GM04504 (cell line): ENCODE measurements at regions not wholly inside any gene's neighbourhood (a gene's known extent, or its start where the extent isn't known, plus 50 kb on each side); places are given as distances from the start of the nearest gene placed in this dataset.

Experiments used
- DNase-seq: peaks from one replicate; pipeline ENCODE4 v3.0.0-alpha.2; 2012; ENCODE audit warnings: low read depth

GRCh38 chr5:124583469-124584350, 162.7 kb downstream of the ZNF608 start:
- peak; percentile 35 for DNase-seq

- no peak for DNase-seq
Observed at GRCh38 chr5:124582561-124582840, 163.9 kb downstream of the ZNF608 start.

- DNase-seq: peak; percentile 4
Observed at GRCh38 chr5:124581738-124582560, 164.5 kb downstream of the ZNF608 start.

GRCh38 chr5:124580925-124581737, 165.3 kb downstream of the ZNF608 start:
- no peak for DNase-seq

- DNase-seq: no peak
Observed at GRCh38 chr5:124580512-124580911, 165.9 kb downstream of the ZNF608 start.

GRCh38 chr5:124576848-124577409, 169.5 kb downstream of the ZNF608 start:
- DNase-seq: no peak

GRCh38 chr5:124575725-124576124, 170.7 kb downstream of the ZNF608 start:
- no peak for DNase-seq

GRCh38 chr5:124574521-124575436, 171.7 kb downstream of the ZNF608 start:
- no peak for DNase-seq

GRCh38 chr5:124572971-124573370, 173.5 kb downstream of the ZNF608 start:
- DNase-seq: no peak

GRCh38 chr5:124570285-124571035, 176.0 kb downstream of the ZNF608 start:
- DNase-seq: no peak

- DNase-seq: no peak
Observed at GRCh38 chr5:124566875-124567450, 179.5 kb downstream of the ZNF608 start.

- DNase-seq: no peak
Observed at GRCh38 chr5:124561451-124561850, 185.0 kb downstream of the ZNF608 start.

GRCh38 chr5:124560370-124560769, 186.1 kb downstream of the ZNF608 start:
- DNase-seq: no peak

- no peak for DNase-seq
Observed at GRCh38 chr5:124557761-124558160, 188.7 kb downstream of the ZNF608 start.

GRCh38 chr5:124554746-124555578, 191.5 kb downstream of the ZNF608 start:
- DNase-seq: no peak

- DNase-seq: no peak
Observed at GRCh38 chr5:124553911-124554310, 192.5 kb downstream of the ZNF608 start.

GRCh38 chr5:124552526-124552925, 193.9 kb downstream of the ZNF608 start:
- no peak for DNase-seq

GRCh38 chr5:124551939-124552279, 194.5 kb downstream of the ZNF608 start:
- DNase-seq: no peak

GRCh38 chr5:124550731-124551130, 195.7 kb downstream of the ZNF608 start:
- DNase-seq: no peak
